Esophagus muscularis mucosa (tissue), 3 donors: ENCODE measurements at regions not wholly inside any gene's neighbourhood (a gene's known extent, or its start where the extent isn't known, plus 50 kb on each side); places are given as distances from the start of the nearest gene placed in this dataset.

Experiments used
- CTCF ChIP-seq, 3 experiments: fragments of 200-600 bp in 2 of 3; fragments of 450-650 bp in 1 of 3; sonication (generic) in 2 of 3; IDR thresholded peaks; one replicate each; pipeline ENCODE4 v1.5.1; 2017 to 2019; ENCODE audit warnings: antibody characterized with exemption in 3 of 3, mild to moderate bottlenecking in 2 of 3, moderate library complexity in 1 of 3
- POLR2A ChIP-seq: fragments of 450-650 bp; IDR thresholded peaks from one replicate; pipeline ENCODE4 v1.6.1; 2017; ENCODE audit warnings: antibody characterized with exemption, moderate library complexity, mild to moderate bottlenecking, low read depth

- TF ChIP-seq CTCF (IDR thresholded peaks at IDR 0.05) = no peak
- TF ChIP-seq POLR2A = no peak
These were observed 277.1 kb upstream of the UMPS start for GRCh38 chr3:124453189-124453588.
